ENCODE measurements at regions not wholly inside any gene's neighbourhood (a gene's known extent, or its start where the extent isn't known, plus 50 kb on each side); places are given as distances from the start of the nearest gene placed in this dataset.

DNA sequence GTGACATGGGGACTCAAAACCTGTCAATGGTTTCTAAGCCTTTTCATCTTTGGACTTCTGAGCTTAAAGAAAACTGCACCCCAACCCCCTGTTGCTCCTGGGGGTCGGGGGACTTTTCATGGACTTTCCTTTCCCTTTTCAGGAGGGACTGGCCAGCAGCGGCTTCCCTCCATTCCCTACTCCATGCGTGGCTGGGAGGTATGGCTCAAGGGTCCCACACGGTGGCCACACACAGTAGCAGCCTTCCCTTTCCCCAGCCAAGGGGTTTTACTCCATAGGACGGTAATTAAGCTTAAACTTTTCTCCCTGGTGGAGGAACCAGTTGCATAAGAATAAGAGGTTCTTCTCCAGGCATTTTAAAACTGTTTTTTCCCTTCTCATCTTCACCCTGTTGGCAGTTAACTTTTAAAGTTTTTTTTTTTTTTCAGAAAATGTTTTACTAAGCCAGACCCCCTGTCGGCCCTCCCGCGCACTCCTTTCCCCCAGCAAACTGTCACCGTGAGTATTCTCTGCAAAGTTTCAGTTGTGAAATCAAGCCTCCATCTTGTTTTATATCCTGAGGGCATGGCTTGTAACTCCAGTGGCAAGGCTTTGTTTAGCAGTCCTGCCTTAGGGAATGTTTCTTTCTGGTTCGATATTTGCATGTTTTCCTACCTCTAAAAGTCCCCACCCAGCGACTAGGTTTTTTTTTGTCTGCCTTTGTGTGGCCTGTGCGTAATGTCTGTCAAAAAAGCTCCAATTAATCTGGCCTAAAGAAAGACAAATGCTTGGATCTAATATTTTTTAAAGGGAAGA lies 325.7 kb downstream of the TLL1 start:
- Histone ChIP-seq H3K23ac (ENCODE audit: insufficient read length) (no peak overlapping the region), H3K18ac (ENCODE audit: extremely low read depth, low read length) (no peak overlapping the region), H2BK12ac (ENCODE audit: low read depth, low read length) (no peak overlapping the region), H3K36me3 (ENCODE audit: control insufficient read depth in 2 of 4, insufficient read depth in 4 of 4, low read length in 3 of 4) (no peaks in the 10 kb centered on the region), H2BK120ac (replicated peaks; ENCODE audit: low read depth, low read length) (no peak overlapping the region), H3K27ac (ENCODE audit: low read depth, low read length) (no peak overlapping the region), H2AFZ (ENCODE audit: low read length) (peak overlapping the region; percentile 53; the same call in 1 of the 2 replicates), H2BK20ac (ENCODE audit: low read length) (no peak overlapping the region), H2BK15ac (ENCODE audit: low read length) (no peak overlapping the region), H3K4me3 (ENCODE audit: extremely low read depth in 1 of 4, insufficient read depth in 2 of 4, low read depth in 3 of 4, low read length in 4 of 4) (no peak overlapping the region), H3K79me1 (ENCODE audit: low read depth, low read length) (no peaks in the 10 kb centered on the region), H4K91ac (replicated peaks; ENCODE audit: insufficient read length, low read length) (no peak overlapping the region), H3K4me1 (replicated peaks in 1 of 4; ENCODE audit: control insufficient read depth in 3 of 4, insufficient read depth in 4 of 4, low read length in 3 of 4) (no peaks in the 10 kb centered on the region), H3K4me2 (ENCODE audit: insufficient read depth in 1 of 2, low read depth in 2 of 2, low read length in 2 of 2) (no peak overlapping the region), H3K14ac (ENCODE audit: insufficient read length) (no peak overlapping the region), H3K56ac (replicated peaks; ENCODE audit: insufficient read length, low read depth, low read length) (no peak overlapping the region), H3K23me2 (ENCODE audit: low read depth, low read length) (no peaks in the 10 kb centered on the region), H3K4ac (replicated peaks; ENCODE audit: insufficient read length, low read depth, low read length) (no peak overlapping the region), H2AK5ac (ENCODE audit: low read depth, low read length) (no peak overlapping the region), H4K5ac (ENCODE audit: insufficient read length, low read depth, low read length) (no peak overlapping the region), H3K27me3 (replicated peaks in 1 of 4; ENCODE audit: control insufficient read depth in 3 of 4, extremely low read depth in 1 of 4, insufficient read depth in 3 of 4, low read length in 3 of 4) (no peaks in the 10 kb centered on the region), H3K9me3 (ENCODE audit: insufficient read depth in 2 of 2, low read depth in 1 of 2, low read length in 1 of 2) (no peaks in the 10 kb centered on the region), H2BK5ac (ENCODE audit: low read depth, low read length) (no peak overlapping the region), H4K20me1 (replicated peaks in 1 of 2; ENCODE audit: control insufficient read depth in 1 of 2, insufficient read depth in 2 of 2, low read length in 2 of 2) (no peaks in the 10 kb centered on the region), H4K8ac (ENCODE audit: extremely low read depth, insufficient read depth, low read length) (no peak overlapping the region), H3K79me2 (ENCODE audit: control insufficient read depth in 1 of 2, insufficient read depth in 2 of 2, low read length in 2 of 2) (no peaks in the 10 kb centered on the region), H3K9ac (replicated peaks in 1 of 4; ENCODE audit: extremely low read depth in 1 of 4, low read depth in 3 of 4, low read length in 3 of 4) (no peak overlapping the region)
- DNase-seq (ENCODE audit: low read depth in 1 of 2, low spot score in 2 of 2) (no peak), FAIRE-seq (no peak)
- ChIA-PET CTCF (ENCODE audit: partially characterized antibody) (interaction anchor here (0.6 to 0.7 kb wide), 3 partner anchors 331 to 1686 kb away, joined by 3 to 5 read pairs (median 4); no protein-coding TSS in a partner anchor), POLR2A (ENCODE audit: partially characterized antibody) (no interaction called here)
- no peak for TF ChIP-seq MAFK (IDR thresholded peaks at IDR 0.05; ENCODE audit: low read depth, low read length)
- TF ChIP-seq RAD21 (IDR thresholded peaks at IDR 0.05 in 1 of 2, conservative IDR thresholded peaks at IDR 0.05 in 1 of 2; ENCODE audit: low read depth in 2 of 2, low read length in 2 of 2): peak; percentile 38 to 39
- TF ChIP-seq, protein P1, sequence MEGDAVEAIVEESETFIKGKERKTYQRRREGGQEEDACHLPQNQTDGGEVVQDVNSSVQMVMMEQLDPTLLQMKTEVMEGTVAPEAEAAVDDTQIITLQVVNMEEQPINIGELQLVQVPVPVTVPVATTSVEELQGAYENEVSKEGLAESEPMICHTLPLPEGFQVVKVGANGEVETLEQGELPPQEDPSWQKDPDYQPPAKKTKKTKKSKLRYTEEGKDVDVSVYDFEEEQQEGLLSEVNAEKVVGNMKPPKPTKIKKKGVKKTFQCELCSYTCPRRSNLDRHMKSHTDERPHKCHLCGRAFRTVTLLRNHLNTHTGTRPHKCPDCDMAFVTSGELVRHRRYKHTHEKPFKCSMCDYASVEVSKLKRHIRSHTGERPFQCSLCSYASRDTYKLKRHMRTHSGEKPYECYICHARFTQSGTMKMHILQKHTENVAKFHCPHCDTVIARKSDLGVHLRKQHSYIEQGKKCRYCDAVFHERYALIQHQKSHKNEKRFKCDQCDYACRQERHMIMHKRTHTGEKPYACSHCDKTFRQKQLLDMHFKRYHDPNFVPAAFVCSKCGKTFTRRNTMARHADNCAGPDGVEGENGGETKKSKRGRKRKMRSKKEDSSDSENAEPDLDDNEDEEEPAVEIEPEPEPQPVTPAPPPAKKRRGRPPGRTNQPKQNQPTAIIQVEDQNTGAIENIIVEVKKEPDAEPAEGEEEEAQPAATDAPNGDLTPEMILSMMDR (IDR thresholded peaks at IDR 0.05; ENCODE audit: control extremely low read depth in 1 of 3, insufficient read depth in 1 of 3, low read depth in 1 of 3, low read length in 3 of 3): peak in 2 of 3 experiments; percentile 12 to 55; a peak in 1 of 4 replicates
- WGBS, 2 experiments (ENCODE audit: extremely low coverage in 1 of 2, insufficient coverage in 1 of 2, insufficient read length in 1 of 2, insufficient replicate concordance in 2 of 2, low coverage in 1 of 2, low lambda C conversion rate in 2 of 2, missing lambda C conversion rate in 1 of 2): 91% methylated on average over 12 of the region's 12 CpGs; no CpG with 5 or more reads in 1 of the 2 experiments
